ENCODE measurements at regions not wholly inside any gene's neighbourhood (a gene's known extent, or its start where the extent isn't known, plus 50 kb on each side); places are given as distances from the start of the nearest gene placed in this dataset.

DNA sequence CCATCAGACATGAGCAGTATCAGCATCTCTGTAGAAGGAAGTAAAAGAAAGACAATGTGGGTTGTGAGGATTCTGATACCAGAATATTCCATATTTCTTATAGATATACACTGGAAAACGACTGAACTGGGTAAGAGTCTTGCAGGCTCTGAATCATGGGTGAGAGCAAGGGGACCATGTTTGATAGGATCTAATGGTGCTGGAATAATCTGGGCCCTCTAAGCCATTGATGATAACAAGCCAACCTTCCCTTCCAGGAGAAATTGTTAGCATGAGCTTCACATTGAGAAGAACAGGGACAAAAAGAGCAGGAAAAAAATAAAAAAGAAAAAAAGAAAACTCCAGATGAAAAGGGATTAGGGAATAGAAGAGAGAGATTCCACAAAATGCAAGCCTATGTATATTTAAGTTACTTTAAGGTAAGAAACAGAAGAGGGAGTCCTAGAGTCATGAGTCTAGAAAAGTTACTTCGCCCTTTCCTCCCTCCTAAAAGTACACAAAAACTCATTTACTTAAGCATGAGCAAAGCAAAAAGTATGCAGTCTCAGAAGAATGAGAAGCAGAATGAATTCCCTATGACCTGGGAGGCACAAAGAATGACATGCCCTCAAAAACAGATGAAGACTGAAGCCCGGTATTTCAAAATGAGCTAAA lies 181.9 kb downstream of the TMEM26 start:
- TF ChIP-seq, protein P1, sequence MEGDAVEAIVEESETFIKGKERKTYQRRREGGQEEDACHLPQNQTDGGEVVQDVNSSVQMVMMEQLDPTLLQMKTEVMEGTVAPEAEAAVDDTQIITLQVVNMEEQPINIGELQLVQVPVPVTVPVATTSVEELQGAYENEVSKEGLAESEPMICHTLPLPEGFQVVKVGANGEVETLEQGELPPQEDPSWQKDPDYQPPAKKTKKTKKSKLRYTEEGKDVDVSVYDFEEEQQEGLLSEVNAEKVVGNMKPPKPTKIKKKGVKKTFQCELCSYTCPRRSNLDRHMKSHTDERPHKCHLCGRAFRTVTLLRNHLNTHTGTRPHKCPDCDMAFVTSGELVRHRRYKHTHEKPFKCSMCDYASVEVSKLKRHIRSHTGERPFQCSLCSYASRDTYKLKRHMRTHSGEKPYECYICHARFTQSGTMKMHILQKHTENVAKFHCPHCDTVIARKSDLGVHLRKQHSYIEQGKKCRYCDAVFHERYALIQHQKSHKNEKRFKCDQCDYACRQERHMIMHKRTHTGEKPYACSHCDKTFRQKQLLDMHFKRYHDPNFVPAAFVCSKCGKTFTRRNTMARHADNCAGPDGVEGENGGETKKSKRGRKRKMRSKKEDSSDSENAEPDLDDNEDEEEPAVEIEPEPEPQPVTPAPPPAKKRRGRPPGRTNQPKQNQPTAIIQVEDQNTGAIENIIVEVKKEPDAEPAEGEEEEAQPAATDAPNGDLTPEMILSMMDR (conservative IDR thresholded peaks at IDR 0.05; ENCODE audit: low read depth, low read length), result peak; percentile 99
- TF ChIP-seq EZH2 (IDR thresholded peaks at IDR 0.05; ENCODE audit: low read length, unreplicated experiment) (no peak), EZH2phosphoT487 (IDR thresholded peaks at IDR 0.05; ENCODE audit: borderline replicate concordance, low read length) (no peak)
- Histone ChIP-seq H3K79me2 (ENCODE audit: low read length) (no peaks in the 10 kb centered on the region), H3K9ac (ENCODE audit: low read length) (no peak overlapping the region), H3K4me2 (ENCODE audit: low read length) (peak overlapping the region; percentile 55), H3F3A (ENCODE audit: low read length, unreplicated experiment) (no peaks in the 10 kb centered on the region), H3K9me2 (replicated peaks; ENCODE audit: low read length) (no peaks in the 10 kb centered on the region), H3K4me3 (ENCODE audit: low read length) (peak overlapping the region; percentile 3; the same call in 1 of the 2 replicates), H2AFZ (ENCODE audit: low read length) (peak overlapping the region; percentile 14; the same call in 1 of the 2 replicates), H3K36me3 (ENCODE audit: low read depth, low read length) (no peaks in the 10 kb centered on the region), H3K27me3 (ENCODE audit: low read length) (no peaks in the 10 kb centered on the region), H3K27ac (ENCODE audit: low read length) (peak overlapping the region; percentile 1; the same call in 1 of the 2 replicates), H4K20me1 (ENCODE audit: low read length) (no peaks in the 10 kb centered on the region), H3K4me1 (ENCODE audit: insufficient read depth, low read length) (peaks cover 14% of the 10 kb centered on the region), H3K9me3 (ENCODE audit: low read length) (no peaks in the 10 kb centered on the region)
- ChIA-PET POLR2A (ENCODE audit: unreplicated experiment) (interaction anchor here (0.5 to 0.7 kb wide), 3 partner anchors 127 to 812 kb away, joined by 3 read pairs; no protein-coding TSS in a partner anchor), CTCF (interaction anchor here (0.6 to 1.4 kb wide), 24 partner anchors 10 to 1168 kb away, joined by 3 to 7 read pairs (median 3); no protein-coding TSS in a partner anchor)
- intact Hi-C loops (cut with micrococcal nuclease), result loop anchor here (1.0 to 5.0 kb wide), 12 partner anchors 13 to 1811 kb away; partner anchors contain the start of gene ARID5B
- no TSS peak for BruUV-seq (replicated peaks)
- peak; percentile 100 for ATAC-seq
- peak; percentile 100 for DNase-seq

DNA sequence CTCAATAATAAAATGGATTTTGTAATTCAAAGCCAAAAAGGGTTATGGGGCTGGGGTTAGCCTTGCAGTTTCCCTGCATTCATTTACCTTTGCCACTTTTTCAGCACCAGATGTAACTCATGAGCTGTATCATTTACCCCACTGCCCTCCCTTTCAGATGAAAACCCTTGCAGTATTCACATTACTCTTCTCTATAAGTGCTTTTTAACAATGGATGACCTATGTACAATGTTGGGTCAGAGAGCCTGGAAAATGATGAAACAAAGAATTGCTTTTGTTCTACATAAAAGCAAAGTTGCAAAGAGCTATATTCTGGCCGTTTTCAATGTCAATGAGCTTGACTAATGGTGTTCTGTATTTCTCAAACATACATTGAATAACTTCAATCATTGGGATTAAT lies 189.7 kb downstream of the TMEM26 start:
- H3K79me2 ChIP-seq (ENCODE audit: low read length), result no peaks in the 10 kb centered on the region
- H3K36me3 ChIP-seq (ENCODE audit: low read depth, low read length), result no peaks in the 10 kb centered on the region
- no peaks in the 10 kb centered on the region for H3K9me2 ChIP-seq (replicated peaks; ENCODE audit: low read length)
- intact Hi-C loops (cut with micrococcal nuclease), result no loop called here
- H3K9me3 ChIP-seq (ENCODE audit: low read length), result no peaks in the 10 kb centered on the region
- TF ChIP-seq, protein P1 (conservative IDR thresholded peaks at IDR 0.05; ENCODE audit: low read depth, low read length), result no peak
- TF ChIP-seq EZH2phosphoT487 (IDR thresholded peaks at IDR 0.05; ENCODE audit: borderline replicate concordance, low read length) (no peak), EZH2 (IDR thresholded peaks at IDR 0.05; ENCODE audit: low read length, unreplicated experiment) (no peak)
- peaks cover 14% of the 10 kb centered on the region for H3K4me1 ChIP-seq (ENCODE audit: insufficient read depth, low read length)
- POLR2A ChIA-PET (ENCODE audit: unreplicated experiment), result interaction anchor here (0.6 kb wide), 1 partner anchor 9 kb away, joined by 3 read pairs; no protein-coding TSS in a partner anchor
- no peaks in the 10 kb centered on the region for H4K20me1 ChIP-seq (ENCODE audit: low read length)
- ATAC-seq (no peak), DNase-seq (no peak)
- no peak overlapping the region for H2AFZ ChIP-seq (ENCODE audit: low read length)
- CTCF ChIA-PET, result interaction anchor here (0.6 kb wide), 1 partner anchor 238 kb away, joined by 3 read pairs; no protein-coding TSS in a partner anchor
- no peak overlapping the region for H3K27ac ChIP-seq (ENCODE audit: low read length)
- H3F3A ChIP-seq (ENCODE audit: low read length, unreplicated experiment), result no peaks in the 10 kb centered on the region
- no peak overlapping the region for H3K4me3 ChIP-seq (ENCODE audit: low read length)
- H3K9ac ChIP-seq (ENCODE audit: low read length), result no peak overlapping the region
- no peaks in the 10 kb centered on the region for H3K27me3 ChIP-seq (ENCODE audit: low read length)
- no peak overlapping the region for H3K4me2 ChIP-seq (ENCODE audit: low read length)
- BruUV-seq (replicated peaks), result no TSS peak
